ENCODE measurements at regions not wholly inside any gene's neighbourhood (a gene's known extent, or its start where the extent isn't known, plus 50 kb on each side); places are given as distances from the start of the nearest gene placed in this dataset.

DNA sequence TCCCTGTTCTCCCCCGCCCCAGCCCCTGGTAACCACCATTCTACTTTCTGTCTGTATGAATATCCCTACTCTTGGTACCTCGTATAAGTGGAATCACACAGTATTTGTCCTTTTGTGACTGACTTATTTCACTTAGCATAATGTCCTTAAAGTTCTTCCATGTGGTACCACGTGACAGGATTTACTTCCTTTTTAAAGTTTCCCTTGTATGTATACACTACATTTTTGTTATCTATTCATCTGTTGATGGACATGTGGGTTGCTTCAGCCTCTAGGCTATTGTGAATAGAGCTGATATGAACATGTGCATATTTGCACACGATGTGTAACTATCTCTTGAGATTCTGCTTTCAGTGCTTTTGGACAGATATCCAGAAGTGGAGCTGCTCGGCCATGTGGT, 59.6 kb upstream of the GJB6 start (continued):
- TF ChIP-seq MYC (IDR thresholded peaks at IDR 0.05; ENCODE audit: insufficient read depth, insufficient read length, insufficient replicate concordance, low read length, severe bottlenecking): no peak

DNA sequence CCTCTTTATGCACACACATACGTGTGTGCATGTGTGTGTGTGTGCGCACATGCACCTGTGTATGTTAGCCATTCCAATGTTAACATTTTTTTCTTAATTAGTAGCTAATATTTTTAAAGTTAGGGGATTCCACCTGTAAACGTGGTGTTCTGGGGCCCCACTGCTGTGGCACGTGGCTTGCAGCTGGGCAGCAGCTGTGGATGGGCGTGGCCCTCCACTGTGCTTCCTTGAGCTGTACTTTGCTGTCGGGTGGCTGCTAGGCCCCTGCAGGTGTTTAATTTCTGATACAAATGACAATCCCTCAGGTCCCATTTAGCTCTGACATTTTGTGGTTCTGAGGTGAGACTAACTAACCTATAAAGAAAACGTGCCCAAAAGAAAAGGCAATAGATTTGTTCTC, 58.9 kb upstream of the GJB6 start:
- H3K4me1 ChIP-seq (ENCODE audit: control insufficient read depth, insufficient read depth, low read length): no peaks in the 10 kb centered on the region
- CTCF ChIA-PET: interaction anchor here (1.3 kb wide), 1 partner anchor 36 kb away, joined by 3 read pairs; no protein-coding TSS in a partner anchor
- RAD21 ChIA-PET (ENCODE audit: unreplicated experiment): no interaction called here
- H3K9me3 ChIP-seq (replicated peaks; ENCODE audit: control insufficient read depth, insufficient read depth, low read length): no peaks in the 10 kb centered on the region; the same call in 2 of the 3 replicates
- TF ChIP-seq, protein P1, sequence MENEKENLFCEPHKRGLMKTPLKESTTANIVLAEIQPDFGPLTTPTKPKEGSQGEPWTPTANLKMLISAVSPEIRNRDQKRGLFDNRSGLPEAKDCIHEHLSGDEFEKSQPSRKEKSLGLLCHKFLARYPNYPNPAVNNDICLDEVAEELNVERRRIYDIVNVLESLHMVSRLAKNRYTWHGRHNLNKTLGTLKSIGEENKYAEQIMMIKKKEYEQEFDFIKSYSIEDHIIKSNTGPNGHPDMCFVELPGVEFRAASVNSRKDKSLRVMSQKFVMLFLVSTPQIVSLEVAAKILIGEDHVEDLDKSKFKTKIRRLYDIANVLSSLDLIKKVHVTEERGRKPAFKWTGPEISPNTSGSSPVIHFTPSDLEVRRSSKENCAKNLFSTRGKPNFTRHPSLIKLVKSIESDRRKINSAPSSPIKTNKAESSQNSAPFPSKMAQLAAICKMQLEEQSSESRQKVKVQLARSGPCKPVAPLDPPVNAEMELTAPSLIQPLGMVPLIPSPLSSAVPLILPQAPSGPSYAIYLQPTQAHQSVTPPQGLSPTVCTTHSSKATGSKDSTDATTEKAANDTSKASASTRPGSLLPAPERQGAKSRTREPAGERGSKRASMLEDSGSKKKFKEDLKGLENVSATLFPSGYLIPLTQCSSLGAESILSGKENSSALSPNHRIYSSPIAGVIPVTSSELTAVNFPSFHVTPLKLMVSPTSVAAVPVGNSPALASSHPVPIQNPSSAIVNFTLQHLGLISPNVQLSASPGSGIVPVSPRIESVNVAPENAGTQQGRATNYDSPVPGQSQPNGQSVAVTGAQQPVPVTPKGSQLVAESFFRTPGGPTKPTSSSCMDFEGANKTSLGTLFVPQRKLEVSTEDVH (IDR thresholded peaks at IDR 0.05; ENCODE audit: low read depth, partially characterized antibody): no peak
- TF ChIP-seq TCF12 (IDR thresholded peaks at IDR 0.05; ENCODE audit: low read depth, low read length): 0 out of 2 replicates have a peak, but pooled peaks have one; percentile 32
- TF ChIP-seq RCOR1 (conservative IDR thresholded peaks at IDR 0.05; ENCODE audit: low read depth, low read length): no peak
- no peak for TF ChIP-seq BMI1 (IDR thresholded peaks at IDR 0.05; ENCODE audit: borderline replicate concordance)
- no peaks in the 10 kb centered on the region for H3K36me3 ChIP-seq (ENCODE audit: control insufficient read depth in 2 of 2, insufficient read depth in 2 of 2, low read length in 1 of 2)
- no peak overlapping the region for H3K4me2 ChIP-seq (ENCODE audit: control insufficient read depth, insufficient read depth)
- FAIRE-seq (no peak), DNase-seq (ENCODE audit: low read depth, low spot score) (no peak), ATAC-seq (no peak)
- no peaks in the 10 kb centered on the region for H3K27me3 ChIP-seq (replicated peaks in 1 of 2; ENCODE audit: control insufficient read depth in 2 of 2, insufficient read depth in 2 of 2, low read length in 1 of 2)
- in situ Hi-C loops (cut with MboI) (no loop called here), intact Hi-C loops (cut with micrococcal nuclease; ENCODE audit: unreplicated experiment) (loop anchor here (10.0 kb wide), 1 partner anchor 56 kb away; the partner anchor contains the start of gene GJB6)
- no peak overlapping the region for H3K27ac ChIP-seq (ENCODE audit: control insufficient read depth, insufficient read depth)
- BruUV-seq (replicated peaks): no TSS peak
- SMC1A ChIA-PET (ENCODE audit: uncharacterized antibody, unreplicated experiment): no interaction called here
- H3K79me2 ChIP-seq (ENCODE audit: control insufficient read depth, insufficient read depth, low read length): no peaks in the 10 kb centered on the region
- no peaks in the 10 kb centered on the region for H4K20me1 ChIP-seq (ENCODE audit: control insufficient read depth, insufficient read depth)
- no peak overlapping the region for H3K9ac ChIP-seq (ENCODE audit: control insufficient read depth, insufficient read depth, low read length)
- no peak overlapping the region for H3K4me3 ChIP-seq
- POLR2A ChIA-PET: no interaction called here
- H2AFZ ChIP-seq (ENCODE audit: control insufficient read depth, low read depth, low read length): no peak overlapping the region
- 23% methylated on average over 6 of the region's 7 CpGs for WGBS (ENCODE audit: insufficient coverage, insufficient replicate concordance, low lambda C conversion rate, missing lambda C conversion rate)
